B cell (primary cell): ENCODE measurements at regions not wholly inside any gene's neighbourhood (a gene's known extent, or its start where the extent isn't known, plus 50 kb on each side); places are given as distances from the start of the nearest gene placed in this dataset.

Experiments used
- ATAC-seq: fragments of 200-7000 bp; cut with Tn5 transposase; one replicate; pipeline ENCODE4 v1.10.0; 2021; ENCODE audit warnings: low read depth, mild to moderate bottlenecking, moderate number of reproducible peaks, moderate library complexity
- CTCF ChIA-PET: fragments of 350-600 bp; sonication (Branson Sonifier 250); formaldehyde crosslinking; loops from one replicate; lab custom pipeline; 2021; ENCODE audit warnings: antibody characterized with exemption, inconsistent platforms; lab: Charles Lee
- POLR2A ChIA-PET: fragments of 350-600 bp; sonication (Branson Sonifier 250); formaldehyde crosslinking; loops from one replicate; lab custom pipeline; 2021; ENCODE audit warnings: antibody characterized with exemption; lab: Charles Lee
- DNase-seq: peaks from one replicate; pipeline ENCODE4 v3.0.0; 2013
- H2AFZ ChIP-seq: 2 replicates; pipeline ENCODE4 v1.6.1; 2012; ENCODE audit warnings: mild to moderate bottlenecking, low read depth, low read length; ENCODE audit not compliant: insufficient read depth, poor library complexity, severe bottlenecking
- H3K27ac ChIP-seq, 2 donors: 1 replicate in 1 of 2; 2 replicates in 1 of 2; pipeline ENCODE4 v1.5.1; 2012 to 2013; ENCODE audit warnings: low read length in 2 of 2, mild to moderate bottlenecking in 2 of 2, moderate library complexity in 1 of 2
- H3K27me3 ChIP-seq, 4 experiments: fragments of 200-600 bp in 1 of 4; sonication (generic) in 1 of 4; replicated peaks in 1 of 4; 1 replicate in 2 of 4; 2 replicates in 2 of 4; pipeline versions ENCODE4 v1.6.1 to v1.7.0; 2013 to 2016; ENCODE audit warnings: low read length in 3 of 4, mild to moderate bottlenecking in 2 of 4, mixed read lengths in 1 of 4, moderate library complexity in 1 of 4; ENCODE audit not compliant: insufficient read depth in 4 of 4, control insufficient read depth in 3 of 4; ENCODE audit errors: control extremely low read depth in 1 of 4
- H3K36me3 ChIP-seq, 2 experiments: replicated peaks in 1 of 2; 1 replicate in 1 of 2; 2 replicates in 1 of 2; pipeline versions ENCODE4 v1.6.1 to v1.7.1; 2013; ENCODE audit warnings: low read length in 1 of 2; ENCODE audit not compliant: insufficient read depth in 2 of 2, control insufficient read depth in 1 of 2; ENCODE audit errors: control extremely low read depth in 1 of 2, extremely low read depth in 1 of 2
- H3K4me1 ChIP-seq, 2 donors: fragments of 200-600 bp in 1 of 2; sonication (generic) in 1 of 2; 1 replicate in 1 of 2; 2 replicates in 1 of 2; pipeline versions ENCODE4 v1.5.1 to v1.6.1; 2013 to 2017; ENCODE audit warnings: low read length in 2 of 2; ENCODE audit not compliant: control insufficient read depth in 2 of 2, insufficient read depth in 2 of 2
- H3K4me2 ChIP-seq: replicated peaks from 2 replicates; pipeline ENCODE3; 2012; ENCODE audit warnings: mild to moderate bottlenecking, low read depth, low read length; ENCODE audit not compliant: poor library complexity, severe bottlenecking
- H3K4me3 ChIP-seq, 5 experiments: fragments of 200-600 bp in 1 of 5; sonication (generic) in 1 of 5; 1 replicate in 3 of 5; 2 replicates in 2 of 5; pipeline versions ENCODE4 v1.5.1 to v1.7.0; 2011 to 2016; ENCODE audit warnings: low read length in 4 of 5, mild to moderate bottlenecking in 4 of 5, low read depth in 2 of 5, control low read depth in 1 of 5, moderate library complexity in 1 of 5; ENCODE audit not compliant: insufficient read depth in 1 of 5; ENCODE audit errors: control extremely low read depth in 1 of 5, extremely low read depth in 1 of 5
- H3K79me2 ChIP-seq: fragments of 200-600 bp; sonication (generic); one replicate; pipeline ENCODE4 v1.6.0; 2016; ENCODE audit warnings: low read length; ENCODE audit not compliant: control insufficient read depth, insufficient read depth
- H3K9ac ChIP-seq: fragments of 200-600 bp; sonication (generic); 2 replicates; pipeline ENCODE4 v1.6.1; 2017; ENCODE audit warnings: mild to moderate bottlenecking, low read length, moderate library complexity
- H3K9me3 ChIP-seq, 3 donors: one replicate each; pipeline versions ENCODE4 v1.6.1 to v1.7.1; 2013; ENCODE audit warnings: low read length in 2 of 3; ENCODE audit not compliant: control insufficient read depth in 2 of 3, insufficient read depth in 1 of 3; ENCODE audit errors: control extremely low read depth in 1 of 3
- H4K20me1 ChIP-seq: 2 replicates; pipeline ENCODE4 v1.6.0; 2012; ENCODE audit warnings: mild to moderate bottlenecking, low read length; ENCODE audit not compliant: insufficient read depth, control insufficient read depth, poor library complexity, severe bottlenecking
- H3K27ac Mint-ChIP-seq: one replicate; pipeline ENCODE4 v1.8.0; 2021; ENCODE audit warnings: mixed read lengths
- H3K27me3 Mint-ChIP-seq: one replicate; pipeline ENCODE4 v1.8.0; 2021; ENCODE audit warnings: mixed read lengths
- H3K4me1 Mint-ChIP-seq: one replicate; pipeline ENCODE4 v1.8.0; 2021; ENCODE audit warnings: mixed read lengths
- H3K4me3 Mint-ChIP-seq: one replicate; pipeline ENCODE4 v1.8.0; 2021; ENCODE audit warnings: mixed read lengths
- H3K9me3 Mint-ChIP-seq: one replicate; pipeline ENCODE4 v1.8.0; 2022; ENCODE audit warnings: mixed read lengths; ENCODE audit not compliant: insufficient read depth
- CTCF ChIP-seq: fragments of 200-600 bp; IDR thresholded peaks from one replicate; pipeline ENCODE4 v1.8.0; 2022; ENCODE audit warnings: antibody characterized with exemption, mild to moderate bottlenecking
- EZH2 ChIP-seq: IDR thresholded peaks from 2 replicates; pipeline ENCODE4 v1.6.1; 2012; ENCODE audit warnings: borderline replicate concordance, low read depth, mild to moderate bottlenecking, moderate library complexity, low read length; ENCODE audit not compliant: insufficient read depth, poor library complexity, severe bottlenecking
- WGBS: methylation state at CpG from one replicate; pipeline ENCODE4 v1.1.5; 2013; ENCODE audit warnings: missing lambda C conversion rate; ENCODE audit not compliant: insufficient coverage; 5-methylcytosine and 5-hydroxymethylcytosine counted together
- intact Hi-C: fragments of 100-400 bp; cut with micrococcal nuclease; formaldehyde crosslinking; loops from one replicate; pipeline ENCODE4 v1.10.0; 2022

- Histone ChIP-seq H3K9ac (no peak overlapping the region), H4K20me1 (no peaks in the 10 kb centered on the region), H3K79me2 (no peaks in the 10 kb centered on the region), H3K27ac (no peak overlapping the region), H3K27me3 (no peaks in the 10 kb centered on the region), H3K4me3 (no peak overlapping the region), H3K4me1 (no peaks in the 10 kb centered on the region), H3K4me2 (no peak overlapping the region), H3K36me3 (no peaks in the 10 kb centered on the region), H3K9me3 (peaks cover 0 to 8% (median 0%) of the 10 kb centered on the region in 3 donors), H2AFZ (no peak overlapping the region)
- ATAC-seq = no peak
- CTCF ChIA-PET = no interaction called here
- intact Hi-C loops = no loop called here
- no peak overlapping the region for H3K4me3 Mint-ChIP-seq
- POLR2A ChIA-PET = no interaction called here
- TF ChIP-seq EZH2 (no peak), CTCF (no peak)
- no peaks in the 10 kb centered on the region for H3K27me3 Mint-ChIP-seq
- no peak overlapping the region for H3K27ac Mint-ChIP-seq
- DNase-seq = no peak
- H3K9me3 Mint-ChIP-seq = no peaks in the 10 kb centered on the region
- H3K4me1 Mint-ChIP-seq = no peaks in the 10 kb centered on the region
Measured at GRCh38 chr2:185188656-185189055, 549.9 kb upstream of the FSIP2 start.

GRCh38 chr2:185201063-185201462 is 537.5 kb upstream of the FSIP2 start:
- no peaks in the 10 kb centered on the region for H3K27me3 ChIP-seq
- Mint-ChIP-seq H3K27ac (no peak overlapping the region), H3K4me3 (no peak overlapping the region), H3K9me3 (no peaks in the 10 kb centered on the region), H3K27me3 (no peaks in the 10 kb centered on the region), H3K4me1 (no peaks in the 10 kb centered on the region)
- no peak overlapping the region for H3K4me3 ChIP-seq
- no peak overlapping the region for H3K4me2 ChIP-seq
- no peaks in the 10 kb centered on the region for H3K9me3 ChIP-seq
- H3K27ac ChIP-seq = no peak overlapping the region
- no CpG with 5 or more reads among the region's 1 CpG for whole genome bisulfite sequencing
- DNase-seq = no peak
- POLR2A ChIA-PET = no interaction called here
- H3K9ac ChIP-seq = no peak overlapping the region
- no peak for ATAC-seq
- intact Hi-C loops = no loop called here
- no peak overlapping the region for H2AFZ ChIP-seq
- H4K20me1 ChIP-seq = no peaks in the 10 kb centered on the region
- H3K79me2 ChIP-seq = no peaks in the 10 kb centered on the region
- H3K4me1 ChIP-seq = no peaks in the 10 kb centered on the region
- TF ChIP-seq CTCF = no peak
- no peak for TF ChIP-seq EZH2
- no peaks in the 10 kb centered on the region for H3K36me3 ChIP-seq
- CTCF ChIA-PET = no interaction called here
